MM.1S (cell line): ENCODE measurements at regions not wholly inside any gene's neighbourhood (a gene's known extent, or its start where the extent isn't known, plus 50 kb on each side); places are given as distances from the start of the nearest gene placed in this dataset.
A peak's percentile ranks its signal among the peaks of the same experiment; 100 is the strongest.

ENCODE experiments used
- CTCF ChIP-seq: fragments of 300-600 bp; sonication (generic); IDR thresholded peaks from 2 replicates; pipeline ENCODE4 v1.5.1; 2016; ENCODE audit warnings: antibody characterized with exemption, low read length, mixed read lengths
- EZH2 ChIP-seq: fragments of 300-600 bp; sonication (generic); optimal IDR thresholded peaks from 2 replicates; pipeline ENCODE3; 2017; ENCODE audit warnings: low read depth, mild to moderate bottlenecking, antibody characterized with exemption, low read length, mixed read lengths

GRCh38 chr14:76947078-76947837 lies 81.2 kb downstream of the IRF2BPL start:
- TF ChIP-seq CTCF (peak; percentile 43), EZH2 (no peak)
